ENCODE measurements at regions not wholly inside any gene's neighbourhood (a gene's known extent, or its start where the extent isn't known, plus 50 kb on each side); places are given as distances from the start of the nearest gene placed in this dataset.

- no peaks in the 10 kb centered on the region for H3K36me3 ChIP-seq (replicated peaks in 1 of 2; ENCODE audit: control insufficient read depth in 1 of 2, insufficient read depth in 2 of 2, low read length in 1 of 2)
- WGBS (ENCODE audit: low lambda C conversion rate), result 31% methylated on average over 2 of the region's 2 CpGs
- no peak overlapping the region for H3K4me2 ChIP-seq
- no peak overlapping the region for H3K4me3 ChIP-seq (ENCODE audit: low read depth in 2 of 2, low read length in 1 of 2)
- H3K9me2 ChIP-seq, result no peaks in the 10 kb centered on the region
- no peak overlapping the region for H2AFZ ChIP-seq (ENCODE audit: low read depth)
- no peaks in the 10 kb centered on the region for H4K20me1 ChIP-seq (ENCODE audit: insufficient read depth)
- no peak overlapping the region for H3K27ac ChIP-seq (ENCODE audit: low read depth in 2 of 2, low read length in 1 of 2)
- ChIA-PET CTCF (interaction anchor here (3.6 kb wide), 1 partner anchor 21 kb away, joined by 21 read pairs; no protein-coding TSS in a partner anchor), POLR2A (no interaction called here)
- no peak overlapping the region for H3K9ac ChIP-seq
- peaks cover 4% of the 10 kb centered on the region for H3F3A ChIP-seq (replicated peaks; ENCODE audit: insufficient read depth)
- H3K9me3 ChIP-seq, result no peaks in the 10 kb centered on the region
- H3K27me3 ChIP-seq (ENCODE audit: insufficient read depth), result no peaks in the 10 kb centered on the region
- TF ChIP-seq REST (IDR thresholded peaks at IDR 0.05; ENCODE audit: low read depth, low read length) (no peak), GABPA (IDR thresholded peaks at IDR 0.05; ENCODE audit: low read depth) (no peak), FOSL2 (IDR thresholded peaks at IDR 0.05; ENCODE audit: borderline replicate concordance, low read depth) (no peak)
- no peaks in the 10 kb centered on the region for H3K79me2 ChIP-seq (ENCODE audit: insufficient read depth)
- peaks cover 0 to 2% of the 10 kb centered on the region in 2 experiments; a peak in 1 of 4 replicates for H3K4me1 ChIP-seq (ENCODE audit: control insufficient read depth in 1 of 2, insufficient read depth in 2 of 2, low read depth in 1 of 2, low read length in 1 of 2)
- no peak for DNase-seq
Measured at GRCh38 chr2:217671871-217672270, 330.9 kb downstream of the TNS1 start.

GRCh38 chr2:217671075-217671474 is 331.7 kb downstream of the TNS1 start:
- H3K27me3 ChIP-seq (ENCODE audit: insufficient read depth), result no peaks in the 10 kb centered on the region
- no peak overlapping the region for H3K9ac ChIP-seq
- peaks cover 0 to 2% of the 10 kb centered on the region in 2 experiments; a peak in 1 of 4 replicates for H3K4me1 ChIP-seq (ENCODE audit: control insufficient read depth in 1 of 2, insufficient read depth in 2 of 2, low read depth in 1 of 2, low read length in 1 of 2)
- ChIA-PET POLR2A (no interaction called here), CTCF (interaction anchor here (3.6 kb wide), 1 partner anchor 20 kb away, joined by 21 read pairs; no protein-coding TSS in a partner anchor)
- no peak overlapping the region for H3K4me2 ChIP-seq
- H3K36me3 ChIP-seq (replicated peaks in 1 of 2; ENCODE audit: control insufficient read depth in 1 of 2, insufficient read depth in 2 of 2, low read length in 1 of 2), result no peaks in the 10 kb centered on the region
- no peaks in the 10 kb centered on the region for H4K20me1 ChIP-seq (ENCODE audit: insufficient read depth)
- DNase-seq, result no peak
- no peaks in the 10 kb centered on the region for H3K9me3 ChIP-seq
- no peak overlapping the region for H2AFZ ChIP-seq (ENCODE audit: low read depth)
- H3K79me2 ChIP-seq (ENCODE audit: insufficient read depth), result no peaks in the 10 kb centered on the region
- TF ChIP-seq MAX (IDR thresholded peaks at IDR 0.05; ENCODE audit: low read depth) (no peak), POLR2AphosphoS5 (IDR thresholded peaks at IDR 0.05; ENCODE audit: low read depth, low read length) (no peak), MEF2A (IDR thresholded peaks at IDR 0.05; ENCODE audit: borderline replicate concordance, low read depth) (no peak), FOXJ3 (CRISPR knock-in tag; IDR thresholded peaks at IDR 0.05) (no peak)
- H3K27ac ChIP-seq (ENCODE audit: low read depth in 2 of 2, low read length in 1 of 2), result no peak overlapping the region
- H3K9me2 ChIP-seq, result no peaks in the 10 kb centered on the region
- peaks cover 4% of the 10 kb centered on the region for H3F3A ChIP-seq (replicated peaks; ENCODE audit: insufficient read depth)
- no peak overlapping the region for H3K4me3 ChIP-seq (ENCODE audit: low read depth in 2 of 2, low read length in 1 of 2)
- 91% methylated on average over 1 of the region's 1 CpG for WGBS (ENCODE audit: low lambda C conversion rate)

- H3K27me3 ChIP-seq (ENCODE audit: insufficient read depth), result no peaks in the 10 kb centered on the region
- no peak overlapping the region for H3K27ac ChIP-seq (ENCODE audit: low read depth in 2 of 2, low read length in 1 of 2)
- no peak overlapping the region for H3K4me2 ChIP-seq
- no peaks in the 10 kb centered on the region for H4K20me1 ChIP-seq (ENCODE audit: insufficient read depth)
- no peak overlapping the region for H3K9ac ChIP-seq
- H3K4me1 ChIP-seq (ENCODE audit: control insufficient read depth in 1 of 2, insufficient read depth in 2 of 2, low read depth in 1 of 2, low read length in 1 of 2), result peaks cover 0 to 2% of the 10 kb centered on the region in 2 experiments; a peak in 1 of 4 replicates
- H3K9me3 ChIP-seq, result no peaks in the 10 kb centered on the region
- H3F3A ChIP-seq (replicated peaks; ENCODE audit: insufficient read depth), result peaks cover 4% of the 10 kb centered on the region
- ChIA-PET POLR2A (no interaction called here), CTCF (interaction anchor here (0.6 to 5.0 kb wide), 3 partner anchors 11 to 44 kb away, joined by 3 to 28 read pairs (median 4); no protein-coding TSS in a partner anchor)
- H3K4me3 ChIP-seq (ENCODE audit: low read depth in 2 of 2, low read length in 1 of 2), result no peak overlapping the region
- H2AFZ ChIP-seq (ENCODE audit: low read depth), result no peak overlapping the region
- H3K9me2 ChIP-seq, result no peaks in the 10 kb centered on the region
- DNase-seq, result no peak
- no peaks in the 10 kb centered on the region for H3K79me2 ChIP-seq (ENCODE audit: insufficient read depth)
- no peaks in the 10 kb centered on the region for H3K36me3 ChIP-seq (replicated peaks in 1 of 2; ENCODE audit: control insufficient read depth in 1 of 2, insufficient read depth in 2 of 2, low read length in 1 of 2)
- WGBS (ENCODE audit: low lambda C conversion rate), result 89% methylated on average over 3 of the region's 3 CpGs
- TF ChIP-seq MXI1 (IDR thresholded peaks at IDR 0.05; ENCODE audit: low read depth, low read length), result no peak
- TF ChIP-seq TCF12 (IDR thresholded peaks at IDR 0.05), result no peak
- no peak for TF ChIP-seq RCOR1 (IDR thresholded peaks at IDR 0.05; ENCODE audit: low read length)
- TF ChIP-seq FOXM1 (IDR thresholded peaks at IDR 0.05; ENCODE audit: low read depth), result no peak
- no peak for TF ChIP-seq RXRA (IDR thresholded peaks at IDR 0.05; ENCODE audit: borderline replicate concordance, low read depth)
- TF ChIP-seq RFX5 (IDR thresholded peaks at IDR 0.05; ENCODE audit: low read length), result no peak
- no peak for TF ChIP-seq SIN3A (IDR thresholded peaks at IDR 0.05; ENCODE audit: borderline replicate concordance, low read depth, low read length)
- no peak for TF ChIP-seq REST (IDR thresholded peaks at IDR 0.05; ENCODE audit: low read depth, low read length)
- TF ChIP-seq YY1 (IDR thresholded peaks at IDR 0.05; ENCODE audit: low read depth), result no peak
- no peak for TF ChIP-seq ELF1 (IDR thresholded peaks at IDR 0.05)
Measured at GRCh38 chr2:217669831-217670230, 333.0 kb downstream of the TNS1 start.
